ENCODE measurements at regions not wholly inside any gene's neighbourhood (a gene's known extent, or its start where the extent isn't known, plus 50 kb on each side); places are given as distances from the start of the nearest gene placed in this dataset.

DNA sequence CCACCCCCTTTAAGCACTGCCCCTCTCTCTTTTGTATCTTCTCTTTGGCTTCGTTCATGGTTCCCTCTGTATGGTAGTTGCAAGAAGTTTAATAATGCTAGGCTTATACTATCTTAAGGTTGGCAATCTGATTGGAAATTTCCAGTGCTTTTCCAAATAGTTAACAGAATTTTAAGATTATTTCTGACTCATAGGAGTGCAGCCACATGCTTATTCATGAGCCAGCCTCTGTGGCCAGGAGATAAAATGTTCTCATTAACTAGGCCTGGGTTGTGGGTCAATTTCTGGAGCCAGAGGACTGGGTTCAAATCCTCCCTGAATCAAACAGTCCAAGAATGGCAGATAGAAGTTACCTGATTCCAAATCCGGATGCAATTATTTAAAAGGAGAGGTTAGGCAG lies 103.1 kb downstream of the ATP6V1G3 start:
- TF ChIP-seq EP300 (IDR thresholded peaks at IDR 0.05) (no peak), POLR2A (IDR thresholded peaks at IDR 0.05) (no peak)
- TF ChIP-seq, protein P1, sequence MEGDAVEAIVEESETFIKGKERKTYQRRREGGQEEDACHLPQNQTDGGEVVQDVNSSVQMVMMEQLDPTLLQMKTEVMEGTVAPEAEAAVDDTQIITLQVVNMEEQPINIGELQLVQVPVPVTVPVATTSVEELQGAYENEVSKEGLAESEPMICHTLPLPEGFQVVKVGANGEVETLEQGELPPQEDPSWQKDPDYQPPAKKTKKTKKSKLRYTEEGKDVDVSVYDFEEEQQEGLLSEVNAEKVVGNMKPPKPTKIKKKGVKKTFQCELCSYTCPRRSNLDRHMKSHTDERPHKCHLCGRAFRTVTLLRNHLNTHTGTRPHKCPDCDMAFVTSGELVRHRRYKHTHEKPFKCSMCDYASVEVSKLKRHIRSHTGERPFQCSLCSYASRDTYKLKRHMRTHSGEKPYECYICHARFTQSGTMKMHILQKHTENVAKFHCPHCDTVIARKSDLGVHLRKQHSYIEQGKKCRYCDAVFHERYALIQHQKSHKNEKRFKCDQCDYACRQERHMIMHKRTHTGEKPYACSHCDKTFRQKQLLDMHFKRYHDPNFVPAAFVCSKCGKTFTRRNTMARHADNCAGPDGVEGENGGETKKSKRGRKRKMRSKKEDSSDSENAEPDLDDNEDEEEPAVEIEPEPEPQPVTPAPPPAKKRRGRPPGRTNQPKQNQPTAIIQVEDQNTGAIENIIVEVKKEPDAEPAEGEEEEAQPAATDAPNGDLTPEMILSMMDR (IDR thresholded peaks at IDR 0.05) = no peak
